ENCODE measurements at regions not wholly inside any gene's neighbourhood (a gene's known extent, or its start where the extent isn't known, plus 50 kb on each side); places are given as distances from the start of the nearest gene placed in this dataset.
"Not testable (repeated sequence)": the region's sequence is repeated elsewhere in the genome, so short reads cannot be mapped to it uniquely, and the experiment has no call there.

DNA sequence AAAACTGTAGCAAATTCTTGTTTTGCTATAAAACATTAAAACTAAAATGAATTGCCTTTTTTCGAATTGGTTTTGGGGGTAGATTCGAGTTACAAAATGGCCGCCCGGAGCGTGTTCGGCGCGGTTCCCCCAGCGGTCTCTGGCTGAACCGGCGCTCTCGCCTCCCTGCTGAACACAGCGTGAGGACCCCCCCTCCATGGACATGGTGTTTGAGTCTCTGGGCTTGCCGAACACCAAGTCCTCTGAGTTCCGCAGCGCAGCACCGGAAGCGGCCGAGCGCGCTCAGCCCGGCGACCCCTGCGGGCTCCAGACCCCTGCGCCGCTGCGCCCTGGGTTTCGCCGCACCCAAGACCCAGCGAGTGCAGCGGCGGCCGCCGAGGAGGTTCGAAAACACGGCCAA, 139.6 kb upstream of the CARMIL1 start:
- TF ChIP-seq, protein P1, sequence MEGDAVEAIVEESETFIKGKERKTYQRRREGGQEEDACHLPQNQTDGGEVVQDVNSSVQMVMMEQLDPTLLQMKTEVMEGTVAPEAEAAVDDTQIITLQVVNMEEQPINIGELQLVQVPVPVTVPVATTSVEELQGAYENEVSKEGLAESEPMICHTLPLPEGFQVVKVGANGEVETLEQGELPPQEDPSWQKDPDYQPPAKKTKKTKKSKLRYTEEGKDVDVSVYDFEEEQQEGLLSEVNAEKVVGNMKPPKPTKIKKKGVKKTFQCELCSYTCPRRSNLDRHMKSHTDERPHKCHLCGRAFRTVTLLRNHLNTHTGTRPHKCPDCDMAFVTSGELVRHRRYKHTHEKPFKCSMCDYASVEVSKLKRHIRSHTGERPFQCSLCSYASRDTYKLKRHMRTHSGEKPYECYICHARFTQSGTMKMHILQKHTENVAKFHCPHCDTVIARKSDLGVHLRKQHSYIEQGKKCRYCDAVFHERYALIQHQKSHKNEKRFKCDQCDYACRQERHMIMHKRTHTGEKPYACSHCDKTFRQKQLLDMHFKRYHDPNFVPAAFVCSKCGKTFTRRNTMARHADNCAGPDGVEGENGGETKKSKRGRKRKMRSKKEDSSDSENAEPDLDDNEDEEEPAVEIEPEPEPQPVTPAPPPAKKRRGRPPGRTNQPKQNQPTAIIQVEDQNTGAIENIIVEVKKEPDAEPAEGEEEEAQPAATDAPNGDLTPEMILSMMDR (conservative IDR thresholded peaks at IDR 0.05) = not testable (repeated sequence)
- TF ChIP-seq ZFX (IDR thresholded peaks at IDR 0.05) = not testable (repeated sequence)

Data from C4-2B (cell line).